ENCODE measurements at regions not wholly inside any gene's neighbourhood (a gene's known extent, or its start where the extent isn't known, plus 50 kb on each side); places are given as distances from the start of the nearest gene placed in this dataset.

DNA sequence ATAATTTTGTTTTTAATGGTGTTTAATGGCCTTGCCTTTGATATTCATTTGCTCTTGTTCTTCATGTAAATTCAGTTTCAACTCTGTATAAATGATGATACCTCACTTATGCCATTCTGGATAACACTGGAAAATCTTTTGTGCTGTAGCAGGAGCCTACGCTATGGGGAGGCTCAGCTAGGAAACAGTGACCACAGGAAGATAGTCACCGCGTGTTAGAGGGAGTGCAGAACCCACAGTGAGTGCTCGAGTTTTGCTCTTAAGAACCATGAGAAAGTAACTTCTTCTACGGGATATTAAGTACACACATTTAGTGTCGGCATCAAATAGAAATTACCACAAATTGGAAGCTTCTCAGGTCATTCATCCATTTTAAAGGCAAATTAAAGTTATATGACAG lies 143.9 kb downstream of the IRX2 start:
- no peaks in the 10 kb centered on the region for H3K36me3 Mint-ChIP-seq
- TF ChIP-seq CTCF (IDR thresholded peaks at IDR 0.05; ENCODE audit: unreplicated experiment): no peak
- DNase-seq (ENCODE audit: low spot score in 2 of 2, unreplicated experiment in 2 of 2): no peak
- no peak overlapping the region for H3K27ac Mint-ChIP-seq
- H3K9me3 Mint-ChIP-seq: no peaks in the 10 kb centered on the region
- no peak overlapping the region for H3K4me3 Mint-ChIP-seq
- peaks cover 13% of the 10 kb centered on the region for H3K27me3 Mint-ChIP-seq (ENCODE audit: low read depth)
- H3K4me1 Mint-ChIP-seq: peaks cover 8% of the 10 kb centered on the region

GRCh38 chr5:2603272-2603575 lies 148.3 kb downstream of the IRX2 start:
- Mint-ChIP-seq H3K9me3 (peaks cover 5% of the 10 kb centered on the region), H3K27ac (no peak overlapping the region), H3K27me3 (ENCODE audit: low read depth) (peaks cover 37% of the 10 kb centered on the region), H3K4me3 (no peak overlapping the region), H3K36me3 (no peaks in the 10 kb centered on the region), H3K4me1 (peaks cover 8% of the 10 kb centered on the region)
- no peak for TF ChIP-seq CTCF (IDR thresholded peaks at IDR 0.05; ENCODE audit: unreplicated experiment)
- DNase-seq (ENCODE audit: low spot score in 2 of 2, unreplicated experiment in 2 of 2): no peak

DNA sequence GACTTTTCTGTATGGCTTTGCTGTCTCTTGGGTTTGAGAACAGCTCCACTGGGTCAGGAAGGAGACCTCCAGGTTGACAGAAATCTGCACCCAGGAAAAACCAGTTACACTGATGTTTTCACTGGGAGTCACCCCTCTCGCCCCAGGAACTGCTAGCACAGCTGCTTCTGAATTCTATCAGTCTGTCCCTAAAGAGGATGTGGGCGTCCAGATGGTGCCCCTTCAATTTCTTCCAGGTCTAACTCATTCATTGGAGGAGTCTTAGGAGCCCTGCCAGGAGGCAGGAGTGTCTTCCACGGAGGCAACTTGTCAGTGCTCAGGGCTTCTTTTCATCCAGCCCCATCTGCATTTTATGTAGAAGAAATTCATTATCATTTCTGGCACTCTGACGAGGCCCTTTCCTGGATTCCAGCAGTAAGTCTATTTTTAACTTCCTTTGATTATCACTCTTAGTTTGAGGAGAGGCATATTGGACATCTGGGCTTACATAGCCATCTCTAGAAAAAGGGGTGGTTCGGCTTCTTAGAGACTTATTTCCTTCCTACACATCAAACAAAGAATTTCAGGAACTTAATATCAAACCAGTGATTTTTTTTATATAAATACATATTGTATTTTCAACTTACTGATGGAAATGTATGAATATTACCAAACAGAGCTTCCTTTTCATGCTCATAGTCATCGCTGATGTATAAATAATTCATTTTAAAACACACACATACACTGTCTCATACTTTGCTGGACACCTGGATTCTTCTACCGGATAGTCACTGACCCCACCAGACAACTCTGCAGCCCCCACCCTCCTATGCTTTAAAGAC lies 148.8 kb downstream of the IRX2 start:
- Mint-ChIP-seq H3K4me1 (peaks cover 8% of the 10 kb centered on the region), H3K27me3 (ENCODE audit: low read depth) (peaks cover 38% of the 10 kb centered on the region), H3K4me3 (no peak overlapping the region), H3K36me3 (no peaks in the 10 kb centered on the region), H3K27ac (no peak overlapping the region), H3K9me3 (peaks cover 5% of the 10 kb centered on the region)
- no peak for TF ChIP-seq CTCF (IDR thresholded peaks at IDR 0.05; ENCODE audit: unreplicated experiment)
- no peak for DNase-seq (ENCODE audit: low spot score in 2 of 2, unreplicated experiment in 2 of 2)

- TF ChIP-seq CTCF (IDR thresholded peaks at IDR 0.05; ENCODE audit: unreplicated experiment): no peak
- peaks cover 33% of the 10 kb centered on the region for H3K27me3 Mint-ChIP-seq (ENCODE audit: low read depth)
- peaks cover 11% of the 10 kb centered on the region for H3K9me3 Mint-ChIP-seq
- no peak overlapping the region for H3K27ac Mint-ChIP-seq
- no peaks in the 10 kb centered on the region for H3K4me1 Mint-ChIP-seq
- H3K4me3 Mint-ChIP-seq: no peak overlapping the region
- H3K36me3 Mint-ChIP-seq: no peaks in the 10 kb centered on the region
- DNase-seq (ENCODE audit: low spot score in 2 of 2, unreplicated experiment in 2 of 2): no peak
Measured at GRCh38 chr5:2598503-2598902, 153.0 kb downstream of the IRX2 start.

DNA sequence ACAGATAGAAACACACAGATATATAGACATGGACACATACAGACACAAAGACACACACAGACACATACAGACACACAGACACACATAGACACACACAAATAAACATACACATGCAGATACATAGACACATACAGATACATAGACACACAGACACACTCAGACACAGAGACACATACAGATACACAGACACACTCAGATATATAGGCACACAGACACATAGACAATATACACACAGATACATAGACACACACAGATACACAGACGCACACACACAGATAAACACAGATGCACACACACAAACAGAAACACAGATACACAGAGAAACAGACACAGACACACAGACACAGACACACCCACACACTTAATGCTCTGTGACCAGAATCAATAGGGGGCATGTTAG lies 156.8 kb downstream of the IRX2 start:
- DNase-seq (ENCODE audit: low spot score in 2 of 2, unreplicated experiment in 2 of 2): no peak
- Mint-ChIP-seq H3K9me3 (peaks cover 5% of the 10 kb centered on the region), H3K4me1 (no peaks in the 10 kb centered on the region), H3K4me3 (no peak overlapping the region), H3K36me3 (no peaks in the 10 kb centered on the region), H3K27ac (no peak overlapping the region), H3K27me3 (ENCODE audit: low read depth) (peaks cover 25% of the 10 kb centered on the region)
- TF ChIP-seq CTCF (IDR thresholded peaks at IDR 0.05; ENCODE audit: unreplicated experiment): no peak
